GM21786 (cell line): ENCODE measurements at regions not wholly inside any gene's neighbourhood (a gene's known extent, or its start where the extent isn't known, plus 50 kb on each side); places are given as distances from the start of the nearest gene placed in this dataset.
A peak's percentile ranks its signal among the peaks of the same experiment; 100 is the strongest.

ENCODE experiments used
- ATAC-seq: cut with Tn5 transposase; IDR thresholded peaks from one replicate; pipeline ENCODE4 v1.9.1; 2021; ENCODE audit not compliant: unreplicated experiment

DNA sequence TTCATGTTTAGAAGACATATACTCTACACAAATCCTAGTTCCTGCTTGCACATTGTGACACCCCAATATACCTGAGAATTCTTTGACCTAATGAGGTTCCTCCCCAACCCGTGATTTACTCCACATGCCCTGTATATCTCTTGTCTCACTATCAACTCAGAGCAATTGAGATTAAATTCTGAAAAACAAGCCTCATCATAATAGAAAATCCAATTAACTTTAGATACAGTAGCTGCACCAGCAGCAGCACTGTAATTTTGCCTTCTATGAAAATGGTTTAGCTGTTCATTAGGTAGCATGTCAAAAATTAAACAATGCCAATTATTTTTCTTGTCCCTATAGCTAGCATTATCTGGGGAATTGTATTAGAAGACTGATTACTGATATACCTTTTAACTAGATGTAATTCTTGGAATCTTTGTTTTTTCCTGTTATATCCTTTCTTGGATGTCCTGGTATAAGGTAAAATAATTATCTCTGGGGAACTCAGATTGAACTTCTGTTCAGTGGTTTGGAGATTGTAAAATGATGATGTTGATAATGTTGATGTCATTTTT lies 218.9 kb upstream of the TANK start:
- ATAC-seq = no peak

DNA sequence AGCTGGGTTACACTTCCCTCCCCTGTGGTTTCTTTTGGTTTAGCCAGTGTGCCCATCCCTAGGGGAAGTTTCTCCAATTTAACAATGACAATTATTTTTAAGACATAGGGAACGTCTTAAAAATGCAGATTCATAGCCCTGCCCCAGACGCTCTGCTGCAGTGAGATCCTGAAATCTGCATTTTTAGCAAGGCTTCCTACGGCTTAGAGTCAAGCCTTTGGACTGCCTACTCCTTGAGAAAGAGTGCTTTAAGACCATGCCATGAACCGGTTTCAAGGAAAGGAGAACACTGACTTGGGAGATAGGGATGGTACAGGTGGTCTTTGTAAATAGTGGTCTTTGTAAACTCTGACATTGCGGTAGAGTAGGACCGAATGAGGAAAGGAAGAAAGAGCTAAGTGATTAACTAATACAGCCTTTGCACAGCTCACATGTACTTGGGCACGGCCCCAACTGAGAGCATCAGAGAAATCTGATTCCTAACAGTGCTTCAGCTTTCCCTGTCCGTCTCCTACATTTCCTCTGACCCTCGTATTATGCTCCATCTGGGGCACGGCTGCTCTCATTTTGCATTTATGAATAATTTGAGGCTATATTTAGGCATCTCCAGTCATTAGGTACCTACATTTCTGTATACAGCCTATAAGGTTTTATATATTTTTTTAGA lies 217.6 kb upstream of the TANK start:
- ATAC-seq = no peak

DNA sequence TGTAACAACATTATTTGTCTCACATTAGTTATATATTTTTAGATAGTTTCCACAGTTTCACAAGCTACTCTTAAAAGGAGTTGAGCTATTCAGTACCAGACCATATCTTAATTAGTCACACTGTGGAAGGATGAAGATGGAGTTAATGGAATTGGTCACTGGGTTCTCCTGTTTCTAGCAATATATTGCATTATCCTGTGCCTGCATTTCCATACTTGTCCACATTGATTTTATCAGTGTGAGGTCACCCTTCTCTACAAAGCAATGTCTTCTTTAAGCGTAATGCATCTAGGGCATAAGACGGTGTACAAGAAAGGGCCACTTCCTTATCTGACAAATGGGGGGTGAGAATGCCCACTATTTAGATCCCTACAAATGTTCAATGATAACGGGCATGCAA lies 216.8 kb upstream of the TANK start:
- no peak for ATAC-seq

DNA sequence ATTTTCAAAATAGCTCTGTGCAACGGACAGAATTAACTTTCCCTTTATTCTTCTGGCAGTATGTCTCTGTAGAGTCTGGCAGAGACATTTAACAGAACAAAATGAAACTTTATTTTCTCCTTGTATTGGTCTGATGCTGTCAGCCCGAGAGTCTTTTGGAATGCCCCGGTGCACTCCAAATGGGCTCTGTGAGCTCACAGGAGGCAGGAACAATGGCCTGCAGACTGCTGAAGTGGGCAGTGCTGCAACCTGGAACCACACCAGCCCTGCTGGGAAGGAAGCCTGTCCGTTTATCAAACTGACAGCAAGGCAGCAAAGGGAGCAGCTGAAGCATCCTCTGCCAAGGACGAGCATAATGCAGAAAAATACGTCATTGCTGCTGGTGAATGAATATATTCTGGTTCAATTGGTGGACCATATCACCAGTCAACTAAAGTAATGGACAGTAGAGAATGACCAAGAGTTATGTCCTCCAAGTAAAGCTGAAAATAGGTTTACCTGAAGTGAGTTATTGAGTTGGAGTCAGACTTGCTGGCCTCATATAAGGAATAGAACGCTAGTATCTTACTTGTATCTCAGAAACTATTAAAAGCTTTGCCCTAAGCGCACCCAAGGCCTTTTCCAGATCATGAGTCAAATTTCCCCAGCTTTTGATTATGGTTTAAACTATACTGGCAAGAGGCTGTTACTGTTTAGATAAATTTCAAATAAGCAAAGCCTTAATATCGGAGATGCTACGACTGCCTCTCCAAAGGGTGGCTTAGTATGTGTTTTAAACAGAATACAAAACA lies 207.6 kb upstream of the TANK start:
- no peak for ATAC-seq

DNA sequence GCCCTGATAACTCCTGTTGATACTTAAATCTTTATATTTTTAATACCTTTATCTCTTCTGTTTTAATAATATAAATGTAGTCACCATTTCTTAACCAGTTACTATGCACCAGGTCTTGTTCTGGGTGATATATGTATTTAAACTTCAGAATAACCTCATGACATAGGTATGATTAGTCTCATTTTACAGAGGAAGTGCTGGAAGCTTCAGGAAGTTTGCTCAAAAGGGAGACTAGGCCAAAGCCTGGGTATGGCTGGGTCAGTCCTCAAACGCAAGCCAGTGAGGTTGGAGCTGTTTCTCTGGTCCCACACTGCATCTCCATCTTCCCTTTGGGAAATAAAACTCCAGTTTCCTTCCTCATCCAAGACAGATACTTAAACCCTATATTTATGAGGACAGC lies 204.7 kb upstream of the TANK start:
- no peak for ATAC-seq

DNA sequence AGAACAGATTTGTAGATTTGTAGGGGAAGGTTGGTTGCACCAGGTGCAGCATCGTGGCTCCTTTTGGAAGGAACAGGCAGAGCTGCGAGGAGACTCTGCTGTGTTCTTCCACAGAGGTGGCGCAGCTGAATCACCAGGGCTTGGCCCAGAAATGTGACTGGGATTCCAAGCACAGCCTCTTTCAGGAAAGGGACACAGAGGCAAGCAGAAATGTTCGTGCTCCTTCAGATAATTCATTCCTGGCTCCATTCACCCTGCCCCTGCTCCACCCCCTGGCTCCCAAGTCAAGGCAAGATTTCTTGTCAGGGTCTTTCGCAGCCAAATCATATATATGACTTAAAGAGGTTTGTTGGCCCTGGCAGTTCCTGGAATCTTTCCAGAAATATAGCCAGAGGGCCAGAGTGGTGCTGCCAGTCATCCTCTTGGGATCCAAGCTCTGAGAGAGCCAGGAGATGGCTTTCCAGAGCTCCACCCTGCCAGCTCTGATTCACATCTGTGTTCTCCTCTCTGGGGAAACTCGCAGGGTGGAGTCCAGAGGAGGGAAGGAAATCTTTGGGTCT lies 203.9 kb upstream of the TANK start:
- no peak for ATAC-seq

DNA sequence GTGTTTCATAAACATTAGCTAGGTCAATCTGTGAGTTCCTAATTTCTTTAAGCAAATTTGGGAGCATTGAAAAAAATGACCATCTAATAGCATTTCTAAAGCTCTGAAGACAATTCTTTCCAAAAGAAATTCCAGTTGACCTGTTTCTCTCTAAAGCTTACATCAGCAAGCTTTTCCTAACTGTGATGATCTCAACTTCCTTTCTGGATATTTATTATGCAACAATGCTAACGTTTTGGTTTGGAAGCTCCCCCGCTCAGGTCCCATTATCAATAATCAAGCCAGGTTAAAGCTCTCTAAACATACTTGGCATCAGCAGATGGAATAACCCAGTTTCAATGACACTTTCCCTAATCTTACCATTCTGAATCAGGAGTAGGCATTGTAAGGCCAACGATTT lies 196.3 kb upstream of the TANK start:
- no peak for ATAC-seq

DNA sequence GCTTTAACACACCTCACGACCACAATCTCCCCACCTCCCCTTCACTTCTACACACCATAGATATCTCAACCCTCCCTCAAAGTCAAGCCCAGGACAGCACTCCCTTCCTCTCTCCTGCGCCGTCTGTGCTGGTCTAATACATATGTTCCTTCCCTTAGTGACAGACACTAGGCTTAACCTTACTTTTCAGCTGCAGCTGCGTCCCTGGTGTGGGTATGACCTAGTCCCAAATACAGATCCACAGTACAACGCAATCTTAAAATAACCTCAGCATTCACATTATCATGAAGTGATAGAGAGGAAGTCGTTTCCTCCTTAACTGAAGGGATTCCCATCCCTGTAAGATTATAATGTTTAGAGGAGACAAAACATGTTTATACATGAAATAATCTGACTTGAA lies 192.7 kb upstream of the TANK start:
- ATAC-seq = no peak

DNA sequence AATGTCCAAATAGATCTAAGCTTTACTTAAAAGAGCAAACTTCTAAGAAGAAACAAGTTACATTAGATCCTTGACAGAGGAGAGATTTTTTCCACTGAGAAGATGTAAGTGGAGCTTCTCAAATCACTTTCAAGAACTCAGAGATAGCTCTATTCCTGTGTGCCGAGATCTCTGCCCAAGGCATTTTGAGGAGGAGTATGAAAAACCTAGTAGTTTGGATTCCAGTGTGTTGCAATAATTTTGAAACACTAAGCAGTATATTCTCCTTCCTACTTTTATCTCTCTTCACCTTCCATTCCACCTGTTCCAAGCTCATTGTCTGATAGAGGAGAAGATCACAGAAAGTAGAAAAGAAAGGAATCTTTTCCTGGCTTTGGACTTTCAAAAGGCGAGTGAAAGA lies 192.0 kb upstream of the TANK start:
- no peak for ATAC-seq

DNA sequence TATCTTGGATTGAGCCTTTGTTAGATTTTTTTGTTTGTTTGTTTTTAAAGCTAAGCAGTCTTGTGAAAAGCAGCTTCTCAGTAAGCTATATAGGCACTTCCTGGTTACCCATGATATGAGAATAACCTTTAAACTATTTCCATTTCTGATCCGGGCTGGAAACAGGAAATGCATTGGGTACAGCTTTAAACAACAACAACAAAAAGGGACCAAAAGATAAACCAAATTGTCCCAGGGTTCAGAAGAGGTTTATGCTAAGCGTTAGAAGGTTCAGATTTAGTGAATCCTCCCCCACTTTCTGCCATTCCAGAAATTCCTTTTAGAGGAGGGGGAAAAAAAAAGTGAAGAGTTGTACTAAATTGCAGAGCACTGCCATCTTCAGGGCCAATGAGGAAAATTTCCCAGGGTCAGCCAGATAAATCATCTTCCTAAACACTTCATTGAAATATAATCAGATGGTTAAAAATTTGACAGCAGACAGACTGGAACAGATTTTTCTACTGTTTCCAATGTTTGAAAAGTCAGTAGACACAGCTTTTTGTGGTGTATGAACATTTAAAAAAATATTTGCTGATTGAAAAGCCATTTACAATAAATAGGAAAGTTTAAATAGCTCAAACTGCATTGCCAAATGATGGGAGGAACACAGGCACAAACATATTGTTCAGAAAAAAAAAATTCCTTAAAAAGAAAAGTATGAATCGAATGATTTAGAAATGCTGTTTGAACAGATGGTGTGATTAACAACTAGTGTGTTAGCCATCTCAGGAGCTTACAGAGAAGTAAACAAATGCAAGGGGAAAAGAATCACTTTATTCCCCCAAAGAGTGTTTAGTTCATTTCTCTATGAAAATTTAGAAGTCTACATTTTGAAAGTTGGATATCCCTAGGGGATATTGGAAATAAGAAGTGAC lies 189.9 kb upstream of the TANK start:
- no peak for ATAC-seq

DNA sequence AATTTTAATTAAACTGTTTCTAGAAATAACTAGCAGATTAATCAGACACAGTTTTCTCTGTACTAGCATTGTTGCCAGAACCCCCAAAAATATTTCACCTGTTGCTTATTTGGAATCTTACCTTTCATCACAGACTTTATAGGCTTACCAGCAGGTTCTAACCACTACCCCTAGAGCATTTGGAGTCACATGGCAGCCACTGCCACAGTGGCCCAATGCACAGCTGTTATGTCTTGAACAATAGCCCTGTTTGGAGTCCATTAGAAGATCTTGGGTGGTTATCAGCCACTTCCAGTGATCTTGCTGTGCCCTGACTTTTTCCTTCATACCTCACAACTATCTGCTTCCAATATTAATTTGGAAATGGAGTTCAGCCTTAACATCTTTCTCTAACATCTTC lies 186.2 kb upstream of the TANK start:
- no peak for ATAC-seq

DNA sequence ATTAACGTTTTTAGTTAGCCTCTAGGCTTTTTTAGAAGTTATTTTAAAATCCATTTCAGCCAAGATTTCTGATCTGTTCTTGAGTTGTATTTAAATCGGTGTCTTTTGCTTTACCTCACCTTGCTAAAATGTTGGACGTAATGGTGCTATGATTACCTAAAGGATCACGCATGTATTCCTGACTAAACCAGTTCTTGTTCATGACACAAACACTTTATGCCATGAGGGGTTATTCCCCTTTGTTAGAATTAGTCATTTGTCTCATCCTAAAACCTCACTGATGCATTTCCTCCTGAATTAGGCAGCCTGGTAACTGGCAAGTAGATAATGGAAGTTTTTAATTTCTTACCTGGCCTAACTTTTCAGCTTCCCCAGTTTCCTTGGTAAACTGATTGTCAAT lies 185.4 kb upstream of the TANK start:
- ATAC-seq = no peak

DNA sequence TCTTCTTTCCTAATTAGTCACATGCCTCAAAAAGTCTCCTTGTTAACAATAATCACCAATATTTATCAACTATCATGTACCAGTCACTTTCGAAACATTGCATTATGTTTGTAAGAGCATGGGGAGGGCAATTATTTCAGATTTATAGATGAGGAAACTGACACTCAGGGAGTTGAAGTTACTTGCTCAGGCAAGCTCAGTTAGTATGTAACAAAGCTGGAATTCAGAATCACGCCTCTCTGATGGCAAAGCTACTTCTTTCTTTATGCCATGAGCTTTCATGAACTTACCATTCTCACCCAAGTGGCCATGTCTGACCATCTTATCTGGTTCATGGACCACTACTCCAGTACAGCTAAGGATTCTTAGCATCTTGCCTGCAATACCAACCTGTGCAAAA lies 183.4 kb upstream of the TANK start:
- ATAC-seq = no peak

DNA sequence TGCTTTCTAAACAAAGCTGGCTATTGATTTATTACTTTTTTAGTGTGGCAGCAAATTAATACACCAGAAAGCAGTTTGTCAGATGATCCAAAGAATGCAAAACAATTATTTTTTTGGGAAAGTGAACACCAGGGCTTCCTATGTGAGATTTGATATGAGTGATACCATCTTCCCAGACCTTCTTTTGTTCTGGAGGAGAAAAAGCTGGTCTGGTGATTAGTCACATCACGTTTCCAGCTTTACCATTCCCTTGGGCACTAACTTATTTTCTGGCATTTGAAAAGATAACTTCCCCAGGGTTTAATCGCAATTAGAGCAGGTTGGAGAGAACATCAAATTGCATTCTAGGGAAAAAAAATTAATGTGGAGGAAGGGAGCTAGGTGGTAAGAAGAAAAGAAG lies 182.9 kb upstream of the TANK start:
- no peak for ATAC-seq

DNA sequence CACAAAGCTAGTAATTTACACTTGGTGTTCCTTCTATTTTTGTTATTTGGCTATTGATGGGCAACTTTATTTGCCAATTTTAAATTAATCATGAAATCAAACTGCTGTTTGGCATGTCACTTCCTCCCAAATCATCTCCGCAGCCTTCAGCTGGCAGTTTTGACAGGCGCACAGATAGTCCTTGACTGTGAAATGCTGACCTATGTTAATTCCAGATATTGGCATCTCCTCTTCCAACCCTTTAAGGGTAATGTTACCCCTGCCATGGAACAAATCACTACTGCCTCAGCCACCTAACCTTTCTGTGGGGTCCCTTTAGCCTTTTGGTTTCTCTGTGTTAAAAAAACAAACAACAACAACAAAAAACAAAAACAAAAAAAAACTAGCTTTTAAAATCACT lies 182.4 kb upstream of the TANK start:
- ATAC-seq = no peak

DNA sequence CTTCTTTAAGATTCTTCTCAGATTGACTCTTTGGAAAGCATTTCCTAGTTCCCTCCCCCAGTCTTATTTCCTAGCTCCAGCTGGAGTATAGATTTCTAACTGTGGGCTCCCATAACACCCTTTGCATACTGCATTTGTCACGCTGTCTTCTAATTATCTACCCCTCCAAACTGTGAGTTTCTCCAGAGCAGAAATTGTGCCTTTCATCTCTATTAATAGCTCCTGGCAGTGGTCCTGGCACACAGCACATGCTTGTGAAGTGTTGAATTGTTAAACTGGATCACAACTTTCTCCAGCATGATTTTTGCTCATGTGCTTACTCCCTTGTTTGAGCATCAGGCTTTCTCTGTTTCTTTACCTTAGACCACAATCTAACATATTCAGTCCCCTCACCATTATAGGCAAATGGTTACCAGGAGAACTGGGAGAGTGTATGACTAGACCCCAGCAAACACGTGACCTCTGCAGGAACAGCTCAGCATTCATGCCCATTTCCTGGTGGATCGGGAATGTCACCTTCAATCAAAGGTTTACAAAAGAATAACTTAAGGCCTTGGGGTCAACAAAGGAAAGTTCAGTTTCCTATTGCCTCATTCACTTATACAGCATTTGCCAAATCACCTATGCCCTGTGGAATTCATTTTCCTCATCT lies 175.7 kb upstream of the TANK start:
- ATAC-seq = no peak

DNA sequence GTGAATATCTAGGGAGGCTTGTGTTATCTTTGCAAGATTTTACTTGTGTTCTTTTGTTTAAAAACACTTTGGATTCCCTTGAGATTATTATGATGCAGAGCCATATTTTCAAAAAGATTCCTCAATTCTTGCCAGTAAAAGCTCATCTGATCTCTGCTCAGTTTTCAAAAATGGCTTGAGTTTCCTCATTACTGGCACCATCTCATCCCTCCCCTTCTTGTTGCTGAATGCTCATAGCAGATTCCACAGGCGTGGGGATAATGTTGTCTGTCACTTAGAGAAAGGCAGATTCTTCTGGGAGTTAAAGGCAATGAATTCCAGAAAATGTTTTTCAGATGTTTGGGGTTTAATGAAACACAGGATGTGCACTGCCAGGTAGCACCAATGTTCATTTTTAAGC lies 170.4 kb upstream of the TANK start:
- no peak for ATAC-seq

DNA sequence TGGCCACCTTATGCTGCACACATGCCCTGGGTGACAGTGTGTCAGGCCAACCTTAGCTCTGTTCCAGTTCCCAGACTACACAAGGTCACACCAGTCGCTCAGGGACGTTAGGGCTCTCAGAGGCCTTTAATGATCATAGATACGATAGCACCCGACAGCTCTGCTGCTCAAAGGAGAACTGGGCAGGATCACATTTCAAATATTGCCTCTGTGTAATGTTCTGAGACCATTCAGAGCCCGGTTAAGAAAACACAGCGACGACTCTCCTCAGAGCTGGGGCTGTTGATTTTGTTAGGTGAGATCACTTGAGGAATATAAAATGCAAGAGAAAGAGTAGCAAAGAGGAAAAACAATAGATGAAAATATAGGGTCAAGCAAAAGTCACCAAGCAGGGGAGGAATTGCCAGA lies 166.6 kb upstream of the TANK start:
- ATAC-seq = no peak

DNA sequence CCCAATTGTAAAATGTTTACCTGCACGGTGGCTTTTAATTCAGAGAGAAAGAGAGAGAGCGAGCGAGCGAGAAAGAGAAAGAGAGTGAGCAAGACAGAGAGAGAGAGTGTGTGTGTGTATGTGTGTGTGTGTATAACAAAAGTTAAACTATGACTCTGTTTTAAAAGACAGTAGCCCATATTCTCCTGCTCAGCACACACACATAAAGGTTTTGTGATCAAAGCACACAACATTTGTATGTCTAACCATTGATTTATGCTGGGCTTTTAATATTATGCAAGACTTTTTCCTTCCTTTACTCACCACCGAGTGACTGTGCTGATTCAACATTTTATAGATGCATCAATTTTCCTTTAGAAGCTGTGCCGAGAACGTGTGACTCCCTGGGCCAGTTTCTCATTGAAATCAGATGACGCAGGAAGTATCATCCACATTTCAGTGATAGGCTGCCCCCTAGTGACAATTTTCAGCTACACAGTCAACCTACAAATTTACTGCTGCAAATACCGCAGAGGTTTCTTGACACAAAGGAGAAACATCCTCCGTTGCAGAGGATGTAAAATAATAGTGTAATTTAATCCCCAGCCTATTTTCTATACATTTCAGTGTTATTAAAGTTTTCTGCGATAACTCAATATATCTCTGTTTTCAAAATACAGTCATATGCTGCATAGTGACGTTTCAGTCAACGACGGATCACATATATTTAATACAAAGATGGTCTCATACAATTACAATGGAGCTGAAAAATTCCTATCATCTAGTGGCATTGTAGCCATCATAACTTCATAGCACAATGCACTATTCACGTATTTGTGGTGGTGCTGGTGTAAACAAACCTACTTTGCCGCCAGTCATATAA lies 165.9 kb upstream of the TANK start:
- peak; percentile 98 for ATAC-seq

DNA sequence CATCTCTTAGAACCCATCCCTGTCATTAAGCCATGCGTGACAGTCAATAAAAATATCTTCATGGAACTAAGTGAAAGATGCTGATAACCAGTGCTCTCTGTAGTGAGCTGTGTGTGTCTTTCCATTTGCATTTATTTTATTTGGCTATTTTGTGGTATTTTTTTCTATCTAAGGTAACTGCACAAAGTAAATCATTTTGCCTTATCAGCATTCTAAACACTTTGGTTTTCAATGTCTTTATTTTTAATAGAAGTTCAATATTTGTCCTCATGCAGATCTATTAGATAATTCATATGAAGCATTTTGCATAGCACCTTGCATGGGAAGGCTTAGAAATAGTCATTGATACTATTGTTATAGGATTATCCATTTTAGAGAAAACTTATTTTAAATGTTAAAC lies 163.6 kb upstream of the TANK start:
- no peak for ATAC-seq
